ENCODE measurements at regions not wholly inside any gene's neighbourhood (a gene's known extent, or its start where the extent isn't known, plus 50 kb on each side); places are given as distances from the start of the nearest gene placed in this dataset.

GRCh38 chr4:11546391-11547175 lies 117.9 kb upstream of the HS3ST1 start:
- no peak for DNase-seq

- no peak for DNase-seq
These were observed 117.0 kb upstream of the HS3ST1 start for GRCh38 chr4:11545651-11546050.

- DNase-seq = no peak
These were observed 115.5 kb upstream of the HS3ST1 start for GRCh38 chr4:11544211-11544610.

GRCh38 chr4:11543706-11544105 lies 115.0 kb upstream of the HS3ST1 start:
- DNase-seq = peak; percentile 3

GRCh38 chr4:11542952-11543351 lies 114.3 kb upstream of the HS3ST1 start:
- DNase-seq = no peak

- no peak for DNase-seq
These were observed 109.2 kb upstream of the HS3ST1 start for GRCh38 chr4:11537846-11538245.

GRCh38 chr4:11535333-11535732 lies 106.6 kb upstream of the HS3ST1 start:
- no peak for DNase-seq

GRCh38 chr4:11534623-11535302 lies 106.1 kb upstream of the HS3ST1 start:
- peak; percentile 7 for DNase-seq

- DNase-seq = no peak
These were observed 103.4 kb upstream of the HS3ST1 start for GRCh38 chr4:11532138-11532537.

GRCh38 chr4:11529625-11530201 lies 101.0 kb upstream of the HS3ST1 start:
- no peak for DNase-seq

- DNase-seq = no peak
These were observed 96.4 kb upstream of the HS3ST1 start for GRCh38 chr4:11525085-11525484.

- DNase-seq = no peak
These were observed 90.1 kb upstream of the HS3ST1 start for GRCh38 chr4:11518754-11519153.

- no peak for DNase-seq
These were observed 86.2 kb upstream of the HS3ST1 start for GRCh38 chr4:11514779-11515419.

GRCh38 chr4:11514003-11514402 lies 85.3 kb upstream of the HS3ST1 start:
- no peak for DNase-seq

- no peak for DNase-seq
These were observed 84.2 kb upstream of the HS3ST1 start for GRCh38 chr4:11512871-11513270.

- DNase-seq = no peak
These were observed 82.6 kb upstream of the HS3ST1 start for GRCh38 chr4:11511321-11511720.

GRCh38 chr4:11507920-11508319 lies 79.2 kb upstream of the HS3ST1 start:
- no peak for DNase-seq

- no peak for DNase-seq
These were observed 77.5 kb upstream of the HS3ST1 start for GRCh38 chr4:11506194-11506593.

GRCh38 chr4:11505221-11505971 lies 76.7 kb upstream of the HS3ST1 start:
- no peak for DNase-seq

- DNase-seq = no peak
These were observed 74.5 kb upstream of the HS3ST1 start for GRCh38 chr4:11503166-11503565.

GRCh38 chr4:11497972-11498371 lies 69.3 kb upstream of the HS3ST1 start:
- DNase-seq = no peak

GRCh38 chr4:11497212-11497806 lies 68.6 kb upstream of the HS3ST1 start:
- DNase-seq = no peak
